ENCODE measurements at regions not wholly inside any gene's neighbourhood (a gene's known extent, or its start where the extent isn't known, plus 50 kb on each side); places are given as distances from the start of the nearest gene placed in this dataset.

DNA sequence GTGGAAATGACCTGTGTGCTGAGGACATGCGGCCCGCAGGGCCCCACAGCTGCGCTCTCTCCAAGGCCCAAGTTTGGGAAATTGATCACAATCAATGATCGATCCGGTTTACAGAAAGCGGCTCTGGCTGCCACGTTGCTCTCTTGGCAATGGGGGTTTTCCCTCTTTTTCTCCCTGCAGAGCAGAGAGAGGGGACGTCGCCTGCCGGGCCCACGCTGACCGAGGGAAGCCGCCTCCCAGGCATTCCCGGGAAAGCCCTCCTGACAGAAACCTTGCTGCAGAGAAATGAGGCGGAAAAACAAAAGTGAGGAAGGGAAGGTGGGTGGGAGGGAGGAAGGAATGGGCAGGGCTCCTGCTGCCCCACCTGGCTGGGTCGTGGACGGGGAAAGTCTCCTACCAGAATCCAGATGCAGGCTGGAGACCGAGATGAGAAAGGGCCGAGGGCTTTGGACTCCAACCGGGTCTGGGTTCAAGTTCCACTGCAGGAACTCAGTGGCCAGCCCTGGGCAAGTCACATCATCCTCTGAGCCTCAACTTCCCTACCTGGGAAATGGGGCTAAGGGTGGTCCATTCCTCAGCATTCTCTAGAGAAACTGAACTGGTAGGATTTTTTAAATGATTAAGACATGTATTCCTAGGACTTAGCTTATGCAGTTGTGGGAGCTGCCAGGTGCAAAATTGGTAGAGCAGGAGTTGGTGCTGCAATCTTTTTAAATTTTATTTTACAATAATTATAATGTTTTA, 75.5 kb downstream of the PHETA1 start:
- Histone ChIP-seq H3K27me3 (ENCODE audit: control insufficient read depth in 3 of 3, insufficient read depth in 3 of 3, low read length in 2 of 3) (no peaks in the 10 kb centered on the region), H3K9me3 (ENCODE audit: control insufficient read depth in 4 of 4, insufficient read depth in 3 of 4, low read length in 3 of 4) (peaks cover 0 to 6% (median 0%) of the 10 kb centered on the region in 4 donors), H3K4me3 (no peak overlapping the region), H3K27ac (ENCODE audit: low read depth in 1 of 2, low read length in 1 of 2) (no peak overlapping the region), H3K4me1 (ENCODE audit: control insufficient read depth in 5 of 5, insufficient read depth in 5 of 5, low read length in 5 of 5) (no peaks in the 10 kb centered on the region), H3K36me3 (ENCODE audit: control insufficient read depth in 4 of 4, insufficient read depth in 4 of 4, low read length in 4 of 4) (no peaks in the 10 kb centered on the region), H3K9ac (ENCODE audit: insufficient read depth in 1 of 2, low read length in 2 of 2) (no peak overlapping the region)
- DNase-seq = no peak
- TF ChIP-seq, protein P1, sequence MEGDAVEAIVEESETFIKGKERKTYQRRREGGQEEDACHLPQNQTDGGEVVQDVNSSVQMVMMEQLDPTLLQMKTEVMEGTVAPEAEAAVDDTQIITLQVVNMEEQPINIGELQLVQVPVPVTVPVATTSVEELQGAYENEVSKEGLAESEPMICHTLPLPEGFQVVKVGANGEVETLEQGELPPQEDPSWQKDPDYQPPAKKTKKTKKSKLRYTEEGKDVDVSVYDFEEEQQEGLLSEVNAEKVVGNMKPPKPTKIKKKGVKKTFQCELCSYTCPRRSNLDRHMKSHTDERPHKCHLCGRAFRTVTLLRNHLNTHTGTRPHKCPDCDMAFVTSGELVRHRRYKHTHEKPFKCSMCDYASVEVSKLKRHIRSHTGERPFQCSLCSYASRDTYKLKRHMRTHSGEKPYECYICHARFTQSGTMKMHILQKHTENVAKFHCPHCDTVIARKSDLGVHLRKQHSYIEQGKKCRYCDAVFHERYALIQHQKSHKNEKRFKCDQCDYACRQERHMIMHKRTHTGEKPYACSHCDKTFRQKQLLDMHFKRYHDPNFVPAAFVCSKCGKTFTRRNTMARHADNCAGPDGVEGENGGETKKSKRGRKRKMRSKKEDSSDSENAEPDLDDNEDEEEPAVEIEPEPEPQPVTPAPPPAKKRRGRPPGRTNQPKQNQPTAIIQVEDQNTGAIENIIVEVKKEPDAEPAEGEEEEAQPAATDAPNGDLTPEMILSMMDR (IDR thresholded peaks at IDR 0.05; ENCODE audit: control extremely low read depth, extremely low read depth) = no peak
- no peak for ATAC-seq (ENCODE audit: insufficient read depth, low FRiP score)
- 76 to 84% methylated on average over 20 of the region's 20 CpGs for WGBS, 2 donors

DNA sequence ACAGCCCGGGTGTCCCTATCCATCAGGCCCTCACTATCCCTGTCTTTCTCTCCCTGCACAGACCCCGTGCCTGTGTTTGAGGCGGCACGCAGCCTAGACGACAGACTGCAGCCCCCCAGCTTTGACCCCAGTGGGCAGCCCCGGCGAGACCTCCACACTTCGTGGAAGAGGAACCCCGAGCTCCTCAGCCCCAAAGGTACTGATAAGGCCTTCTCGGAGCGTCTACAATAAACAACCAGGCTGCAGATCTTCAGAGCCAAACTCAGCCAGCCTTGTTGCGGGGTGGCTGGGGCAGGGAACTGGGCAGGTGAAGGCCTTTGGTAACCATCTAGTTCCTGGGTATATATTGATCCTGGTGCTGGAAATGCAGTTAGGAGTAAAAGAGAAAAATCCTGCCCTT, 77.5 kb downstream of the PHETA1 start:
- Histone ChIP-seq H3K9ac (ENCODE audit: insufficient read depth in 1 of 2, low read length in 2 of 2) (no peak overlapping the region), H3K9me3 (ENCODE audit: control insufficient read depth in 4 of 4, insufficient read depth in 3 of 4, low read length in 3 of 4) (peaks cover 0 to 6% (median 0%) of the 10 kb centered on the region in 4 donors), H3K4me3 (no peak overlapping the region), H3K4me1 (ENCODE audit: control insufficient read depth in 5 of 5, insufficient read depth in 5 of 5, low read length in 5 of 5) (no peaks in the 10 kb centered on the region), H3K36me3 (ENCODE audit: control insufficient read depth in 4 of 4, insufficient read depth in 4 of 4, low read length in 4 of 4) (no peaks in the 10 kb centered on the region), H3K27ac (ENCODE audit: low read depth in 1 of 2, low read length in 1 of 2) (no peak overlapping the region), H3K27me3 (ENCODE audit: control insufficient read depth in 3 of 3, insufficient read depth in 3 of 3, low read length in 2 of 3) (no peaks in the 10 kb centered on the region)
- 87 to 93% methylated on average over 12 of the region's 12 CpGs for WGBS, 2 donors
- no peak for ATAC-seq (ENCODE audit: insufficient read depth, low FRiP score)
- DNase-seq = no peak
- TF ChIP-seq, protein P1 (IDR thresholded peaks at IDR 0.05; ENCODE audit: control extremely low read depth, extremely low read depth) = no peak

DNA sequence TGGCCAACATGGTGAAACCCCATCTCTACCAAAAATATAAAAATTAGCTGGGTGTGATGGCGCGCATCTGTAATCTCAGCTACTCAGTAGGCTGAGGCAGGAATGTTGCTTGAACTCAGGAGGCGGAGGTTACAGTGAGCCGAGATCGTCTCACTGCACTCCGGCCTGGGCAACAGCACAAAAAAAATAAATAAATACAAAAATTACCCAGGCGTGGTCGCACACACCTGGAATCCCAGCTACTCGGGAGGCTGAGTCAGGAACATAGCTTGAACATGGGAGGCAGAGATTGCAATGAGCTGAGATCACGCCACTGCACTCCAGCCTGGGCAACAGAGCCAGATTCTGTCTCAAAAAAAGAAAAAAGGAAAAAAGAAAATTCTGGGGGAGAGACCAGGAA, 80.1 kb downstream of the PHETA1 start:
- Histone ChIP-seq H3K27ac (ENCODE audit: low read depth in 1 of 2, low read length in 1 of 2) (no peak overlapping the region), H3K9ac (ENCODE audit: insufficient read depth in 1 of 2, low read length in 2 of 2) (no peak overlapping the region), H3K36me3 (ENCODE audit: control insufficient read depth in 4 of 4, insufficient read depth in 4 of 4, low read length in 4 of 4) (no peaks in the 10 kb centered on the region), H3K4me1 (ENCODE audit: control insufficient read depth in 5 of 5, insufficient read depth in 5 of 5, low read length in 5 of 5) (no peaks in the 10 kb centered on the region), H3K4me3 (no peak overlapping the region), H3K9me3 (ENCODE audit: control insufficient read depth in 4 of 4, insufficient read depth in 3 of 4, low read length in 3 of 4) (peaks cover 0 to 6% (median 0%) of the 10 kb centered on the region in 4 donors), H3K27me3 (ENCODE audit: control insufficient read depth in 3 of 3, insufficient read depth in 3 of 3, low read length in 2 of 3) (no peaks in the 10 kb centered on the region)
- WGBS, 2 donors = 86 to 94% methylated on average over 10 of the region's 10 CpGs
- DNase-seq = no peak
- no peak for ATAC-seq (ENCODE audit: insufficient read depth, low FRiP score)
- TF ChIP-seq, protein P1 (IDR thresholded peaks at IDR 0.05; ENCODE audit: control extremely low read depth, extremely low read depth) = no peak

All from lung (tissue), 11 donors.